Effector CD8-positive, alpha-beta T cell (primary cell): ENCODE measurements at regions not wholly inside any gene's neighbourhood (a gene's known extent, or its start where the extent isn't known, plus 50 kb on each side); places are given as distances from the start of the nearest gene placed in this dataset.

Experiments used
- DNase-seq: peaks from one replicate; lab custom pipeline; 2025; lab: John Stamatoyannopoulos, UW

DNA sequence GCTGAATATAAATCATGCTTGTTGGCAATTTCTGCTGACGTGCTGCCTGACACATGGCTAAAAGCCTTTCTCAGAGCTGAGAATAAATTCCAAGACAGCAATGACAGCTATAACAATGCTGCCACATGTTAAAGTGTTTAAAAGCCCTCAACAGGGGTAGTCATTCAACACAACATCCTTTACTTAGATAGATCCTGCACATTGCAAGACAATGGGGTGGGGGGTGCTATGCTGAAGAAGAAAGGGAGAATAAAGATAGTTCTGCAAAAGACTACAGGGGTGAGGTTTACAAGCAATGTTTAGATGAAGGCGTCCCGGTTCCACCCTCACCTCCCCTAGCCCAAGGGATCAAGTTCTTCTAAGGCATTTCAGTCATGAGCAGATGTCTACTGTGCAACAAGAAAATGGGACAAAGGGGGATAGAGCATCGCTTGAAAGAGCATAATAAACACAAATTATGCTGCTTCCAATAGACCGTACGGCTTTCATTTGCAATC is 291.0 kb upstream of the ACVR2A start:
- DNase-seq, result no peak

DNA sequence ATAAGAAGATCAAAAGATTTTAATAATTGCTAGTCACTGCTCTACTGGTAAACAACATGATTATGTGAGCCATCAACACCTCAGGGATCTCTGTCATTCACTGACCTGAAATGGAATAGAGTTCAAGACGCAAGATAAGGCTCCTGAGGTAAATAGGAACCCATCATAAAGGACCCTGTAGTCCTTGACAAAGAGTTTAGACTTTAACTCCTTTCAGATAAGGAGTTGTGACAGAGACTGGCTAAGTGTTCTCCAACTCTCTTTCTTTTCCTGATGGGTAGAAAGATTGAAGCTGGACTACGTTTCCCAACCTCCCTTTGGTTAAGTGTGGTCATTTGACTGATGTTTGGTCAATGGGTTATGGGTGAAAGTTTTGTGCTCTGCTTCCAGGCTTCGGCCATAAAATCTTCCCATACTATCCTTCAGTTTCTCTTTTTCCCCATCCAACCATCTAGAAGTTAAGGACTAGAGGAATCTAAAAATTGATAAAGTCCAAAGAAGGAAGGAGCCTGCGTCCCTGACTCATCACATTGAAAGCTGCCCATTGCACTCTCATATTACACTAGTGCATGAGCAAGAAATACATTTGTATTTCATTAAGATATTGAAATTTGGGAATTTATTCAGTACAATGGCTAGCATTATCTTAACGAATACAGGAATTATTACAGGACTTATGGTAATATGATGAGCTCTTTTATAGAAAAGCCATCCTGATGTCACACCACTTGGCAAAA is 293.7 kb upstream of the ACVR2A start:
- no peak for DNase-seq

DNA sequence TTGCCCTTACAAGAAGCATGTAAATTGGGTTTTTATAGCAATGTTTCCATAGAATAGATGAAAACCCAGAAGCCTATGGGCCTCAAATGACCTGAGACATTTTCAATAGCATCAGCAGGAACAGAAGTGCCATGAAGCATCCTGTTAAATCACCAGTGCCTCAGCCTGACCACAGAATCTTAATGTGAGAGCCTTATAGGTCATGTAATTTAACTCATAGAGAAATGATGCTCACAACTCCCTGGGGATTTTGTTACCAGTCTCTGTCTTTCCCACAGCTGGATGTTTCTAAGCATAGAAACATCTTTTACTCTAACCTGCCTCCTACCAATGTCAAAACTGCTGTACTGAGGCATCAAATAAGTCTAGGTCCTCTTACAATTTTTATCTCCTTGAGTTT is 295.8 kb upstream of the ACVR2A start:
- DNase-seq, result no peak

GRCh38 chr2:147548451-147548850 is 296.4 kb upstream of the ACVR2A start:
- DNase-seq, result no peak

- DNase-seq, result no peak
Measured at GRCh38 chr2:147547440-147547839, 297.4 kb upstream of the ACVR2A start.

GRCh38 chr2:147546109-147546508 is 298.7 kb upstream of the ACVR2A start:
- no peak for DNase-seq

GRCh38 chr2:147543056-147543455 is 301.8 kb upstream of the ACVR2A start:
- no peak for DNase-seq

GRCh38 chr2:147542351-147542750 is 302.5 kb upstream of the ACVR2A start:
- DNase-seq, result no peak

DNA sequence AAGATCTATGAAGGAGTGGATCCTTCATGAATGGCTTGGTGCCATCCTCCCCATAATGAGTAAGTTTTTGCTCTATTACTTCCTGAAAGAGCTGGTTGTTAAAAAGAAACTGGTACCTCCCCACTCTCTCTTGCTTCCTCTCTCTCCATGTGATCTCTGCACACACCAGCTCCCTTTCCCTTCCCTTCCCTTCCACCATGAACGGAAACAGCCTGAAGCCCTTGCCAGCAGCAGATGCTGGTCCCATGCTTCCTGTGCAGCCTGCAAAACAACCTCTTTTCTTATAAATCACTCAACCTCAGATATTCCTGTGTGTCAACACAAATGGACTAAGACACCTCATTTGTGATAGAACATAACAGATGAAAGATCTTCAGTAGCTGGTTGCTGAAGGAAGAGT is 303.5 kb upstream of the ACVR2A start:
- DNase-seq, result no peak

DNA sequence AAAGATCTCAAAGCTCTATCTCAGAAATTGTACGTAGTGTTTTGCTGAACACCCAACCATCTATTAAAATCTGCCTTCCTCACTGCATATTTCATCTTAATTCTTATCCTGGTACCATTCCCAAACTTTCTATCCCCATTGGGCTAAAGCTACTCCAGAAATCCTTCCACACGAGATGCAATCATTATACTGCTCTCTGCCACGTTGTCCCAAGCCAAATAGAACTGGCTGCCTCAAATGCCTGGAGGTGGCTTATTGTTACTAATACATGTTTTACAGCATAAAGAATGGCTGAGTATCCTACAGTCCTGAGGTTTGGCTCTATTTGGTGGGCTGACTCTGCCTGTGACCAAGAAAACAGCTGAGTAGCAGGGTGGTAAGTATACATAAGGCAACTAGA is 306.0 kb upstream of the ACVR2A start:
- DNase-seq, result no peak

- DNase-seq, result no peak
Measured at GRCh38 chr2:147538088-147538487, 306.7 kb upstream of the ACVR2A start.

DNA sequence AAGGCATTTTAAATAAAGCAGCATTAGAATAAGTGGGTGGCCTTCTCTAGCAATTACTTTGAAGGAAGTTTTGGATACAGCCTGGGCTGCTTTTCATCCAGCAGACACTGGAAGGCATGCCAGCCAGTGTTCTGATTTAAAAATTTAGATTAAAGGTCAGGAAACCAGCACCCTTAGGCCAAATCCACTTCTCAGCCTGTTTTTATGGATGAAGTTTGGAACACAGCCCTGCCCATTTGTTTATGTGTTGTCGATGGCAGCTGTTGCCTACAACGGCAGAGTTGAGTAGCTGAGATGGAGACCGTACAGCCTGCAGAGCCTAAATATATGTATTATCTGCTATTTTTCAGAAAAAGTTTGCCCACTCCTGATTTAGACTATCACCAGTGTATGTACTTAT is 313.6 kb upstream of the ACVR2A start:
- DNase-seq, result no peak

DNA sequence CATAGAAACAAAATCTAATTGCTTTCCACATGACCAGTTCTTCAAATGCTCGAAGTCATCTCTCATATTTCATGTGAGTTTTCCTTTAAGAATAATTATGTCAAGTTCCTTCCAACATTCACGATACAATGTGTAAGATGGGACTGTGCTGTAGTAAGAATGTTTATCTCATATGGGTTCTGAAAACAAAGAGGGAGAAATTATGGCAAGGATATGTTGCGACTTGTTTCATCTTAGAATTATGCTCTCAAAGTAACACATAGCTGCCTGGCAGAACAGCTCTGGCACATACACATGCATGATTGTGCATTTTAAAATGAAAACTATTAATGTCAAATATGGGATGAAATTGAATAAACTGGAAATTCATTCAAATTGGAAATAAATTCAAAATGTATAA is 314.8 kb upstream of the ACVR2A start:
- DNase-seq, result no peak

GRCh38 chr2:147525819-147526489 is 318.9 kb upstream of the ACVR2A start:
- DNase-seq, result no peak

- DNase-seq, result no peak
Measured at GRCh38 chr2:147524912-147525311, 319.9 kb upstream of the ACVR2A start.

- DNase-seq, result no peak
Measured at GRCh38 chr2:147523415-147523814, 321.4 kb upstream of the ACVR2A start.

DNA sequence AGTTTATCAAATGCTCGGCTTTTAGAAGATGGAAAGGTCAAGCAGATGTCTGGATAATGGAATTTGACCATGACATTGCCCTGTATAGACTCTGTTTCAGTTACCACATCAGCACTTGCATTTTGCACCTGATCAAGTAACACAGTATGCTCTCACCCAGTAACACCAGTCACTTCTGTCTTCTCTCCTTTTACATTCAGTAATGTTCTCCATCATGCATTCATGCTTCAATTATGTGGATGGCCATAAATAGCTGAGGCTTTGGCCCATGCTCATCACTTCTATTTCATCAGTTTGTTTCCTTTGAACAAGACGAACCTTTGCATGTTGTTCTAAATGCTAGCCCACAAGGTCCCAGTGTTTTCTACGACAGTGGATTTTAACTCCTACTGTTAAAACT is 322.9 kb upstream of the ACVR2A start:
- DNase-seq, result no peak

GRCh38 chr2:147520817-147521216 is 324.0 kb upstream of the ACVR2A start:
- no peak for DNase-seq

- no peak for DNase-seq
Measured at GRCh38 chr2:147519178-147519577, 325.7 kb upstream of the ACVR2A start.

- DNase-seq, result no peak
Measured at GRCh38 chr2:147515213-147515612, 329.6 kb upstream of the ACVR2A start.

DNA sequence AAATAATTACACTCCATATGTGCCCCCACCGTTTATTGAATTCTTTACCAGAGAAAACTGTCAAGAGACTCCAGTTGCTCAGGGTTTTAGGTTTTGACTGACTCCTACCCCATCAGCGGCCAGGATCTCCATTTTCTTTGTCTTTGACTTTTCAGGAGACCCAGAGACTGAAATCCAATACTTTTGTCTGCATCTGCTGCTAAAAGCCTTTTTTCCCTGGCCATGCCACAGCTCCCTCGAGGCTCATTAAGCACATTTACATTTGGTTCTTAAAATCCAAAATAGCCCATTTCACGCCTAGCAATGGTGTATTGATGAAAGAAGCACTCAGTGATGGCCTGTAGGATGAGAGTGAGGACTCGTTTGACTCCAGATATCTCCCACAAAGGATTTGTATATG is 332.6 kb upstream of the ACVR2A start:
- no peak for DNase-seq

DNA sequence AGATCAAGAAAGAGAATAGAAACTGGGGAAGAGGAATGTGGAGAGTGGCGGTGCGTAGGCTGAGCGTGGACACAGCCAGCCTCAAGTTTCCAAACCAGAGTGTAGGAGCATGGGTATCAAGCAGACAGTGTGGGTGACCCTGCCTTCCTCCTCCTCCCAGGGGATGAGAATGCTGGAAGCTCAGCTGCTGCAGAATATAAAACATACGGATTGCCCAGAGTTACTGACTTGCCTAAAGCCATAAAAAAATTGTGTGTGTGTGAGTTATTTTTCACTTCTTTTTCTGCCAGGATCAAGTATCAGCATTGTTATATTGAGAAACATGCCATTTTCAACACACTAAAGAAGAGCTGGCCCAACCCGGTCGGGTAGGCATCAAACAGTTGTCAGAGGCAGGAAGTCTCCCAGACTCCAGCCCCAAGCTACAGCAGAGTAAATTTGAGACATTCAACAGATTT is 333.3 kb upstream of the ACVR2A start:
- DNase-seq, result no peak

GRCh38 chr2:147509821-147510220 is 335.0 kb upstream of the ACVR2A start:
- DNase-seq, result no peak

- DNase-seq, result no peak
Measured at GRCh38 chr2:147506889-147507288, 337.9 kb upstream of the ACVR2A start.
